GM12878 (cell line): ENCODE measurements at regions not wholly inside any gene's neighbourhood (a gene's known extent, or its start where the extent isn't known, plus 50 kb on each side); places are given as distances from the start of the nearest gene placed in this dataset.

Source experiments
- BACH1 ChIP-seq: fragments of 450-650 bp; IDR thresholded peaks from 2 replicates; pipeline ENCODE4 v1.6.1; 2017; ENCODE audit warnings: mild to moderate bottlenecking, borderline replicate concordance
- CEBPB ChIP-seq, 2 experiments: fragments of 150-350 bp in 1 of 2; IDR thresholded peaks; 2 replicates each; pipeline ENCODE4 v1.6.1; 2012 to 2014; ENCODE audit warnings: low read depth in 2 of 2, low read length in 2 of 2, borderline replicate concordance in 1 of 2, inconsistent platforms in 1 of 2
- EP300 ChIP-seq, 2 experiments: fragments of 150-350 bp in 1 of 2; IDR thresholded peaks; 2 replicates each; pipeline ENCODE4 v1.6.1; 2011 to 2012; ENCODE audit warnings: low read depth in 2 of 2, low read length in 2 of 2, borderline replicate concordance in 1 of 2, improper control_type of control experiment in 1 of 2, inconsistent platforms in 1 of 2; ENCODE audit not compliant: control insufficient read depth in 1 of 2
- ESRRA ChIP-seq: IDR thresholded peaks from 2 replicates; pipeline ENCODE4 v1.6.1; 2012; ENCODE audit warnings: mild to moderate bottlenecking, low read length, improper control_type of control experiment
- EZH2 ChIP-seq: IDR thresholded peaks from 2 replicates; pipeline ENCODE4 v1.6.1; 2012; ENCODE audit warnings: low read depth, mild to moderate bottlenecking, control low read depth, inconsistent platforms, low read length, borderline replicate concordance; ENCODE audit not compliant: control insufficient read depth
- MTA3 ChIP-seq: IDR thresholded peaks from 2 replicates; pipeline ENCODE4 v1.6.1; 2012; ENCODE audit warnings: low read length, inconsistent platforms, borderline replicate concordance
- POLR2A ChIP-seq: IDR thresholded peaks from 2 replicates; pipeline ENCODE4 v1.6.1; 2011; ENCODE audit warnings: low read depth, mild to moderate bottlenecking, low read length
- POLR2AphosphoS5 ChIP-seq: IDR thresholded peaks from 2 replicates; pipeline ENCODE4 v1.6.1; 2011; ENCODE audit warnings: mild to moderate bottlenecking, low read length, inconsistent platforms
- SREBF1 ChIP-seq: IDR thresholded peaks from 2 replicates; pipeline ENCODE4 v1.6.1; 2012; ENCODE audit warnings: mild to moderate bottlenecking, low read length
- ZZZ3 ChIP-seq: IDR thresholded peaks from 2 replicates; pipeline ENCODE4 v1.6.1; 2011; ENCODE audit warnings: low read depth; ENCODE audit not compliant: control insufficient read depth, insufficient read length
- TF ChIP-seq, protein P1 (sequence below): IDR thresholded peaks from 2 replicates; pipeline ENCODE4 v1.6.1; 2011; ENCODE audit warnings: mild to moderate bottlenecking, low read depth, low read length, moderate library complexity; ENCODE audit not compliant: insufficient replicate concordance
- TF ChIP-seq, protein P2 (sequence below), 3 experiments: IDR thresholded peaks in 2 of 3; conservative IDR thresholded peaks in 1 of 3; 2 replicates each; pipeline ENCODE4 v1.5.1; 2011; ENCODE audit warnings: low read depth in 3 of 3, low read length in 3 of 3, mild to moderate bottlenecking in 3 of 3, control low read depth in 2 of 3, moderate library complexity in 2 of 3, inconsistent platforms in 1 of 3, mixed read lengths in 1 of 3; ENCODE audit not compliant: control insufficient read depth in 2 of 3, insufficient read depth in 1 of 3; ENCODE audit errors: extremely low read depth in 1 of 3

DNA sequence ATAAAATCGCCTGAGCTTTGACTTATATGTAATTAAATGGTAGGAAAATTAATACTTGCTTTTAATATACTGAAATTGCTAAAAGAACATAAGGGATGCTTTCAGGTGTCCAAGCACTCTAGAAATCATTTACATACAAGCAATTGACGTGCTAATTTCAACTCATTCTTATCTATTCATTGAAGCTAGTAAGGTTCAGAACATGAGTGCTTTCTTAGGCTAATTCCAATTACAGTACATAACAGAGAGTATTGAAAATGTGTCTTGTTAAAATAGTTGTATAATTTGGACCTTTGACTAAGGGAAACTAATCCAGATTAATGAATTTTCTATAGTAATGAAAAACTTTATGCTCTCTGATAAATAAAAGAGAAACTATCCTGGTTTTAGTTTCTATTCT is 1016.4 kb upstream of the TYRP1 start:
- TF ChIP-seq, protein P1, sequence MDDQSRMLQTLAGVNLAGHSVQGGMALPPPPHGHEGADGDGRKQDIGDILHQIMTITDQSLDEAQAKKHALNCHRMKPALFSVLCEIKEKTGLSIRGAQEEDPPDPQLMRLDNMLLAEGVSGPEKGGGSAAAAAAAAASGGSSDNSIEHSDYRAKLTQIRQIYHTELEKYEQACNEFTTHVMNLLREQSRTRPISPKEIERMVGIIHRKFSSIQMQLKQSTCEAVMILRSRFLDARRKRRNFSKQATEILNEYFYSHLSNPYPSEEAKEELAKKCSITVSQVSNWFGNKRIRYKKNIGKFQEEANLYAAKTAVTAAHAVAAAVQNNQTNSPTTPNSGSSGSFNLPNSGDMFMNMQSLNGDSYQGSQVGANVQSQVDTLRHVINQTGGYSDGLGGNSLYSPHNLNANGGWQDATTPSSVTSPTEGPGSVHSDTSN: no peak
- TF ChIP-seq POLR2AphosphoS5: no peak
- TF ChIP-seq, protein P2, sequence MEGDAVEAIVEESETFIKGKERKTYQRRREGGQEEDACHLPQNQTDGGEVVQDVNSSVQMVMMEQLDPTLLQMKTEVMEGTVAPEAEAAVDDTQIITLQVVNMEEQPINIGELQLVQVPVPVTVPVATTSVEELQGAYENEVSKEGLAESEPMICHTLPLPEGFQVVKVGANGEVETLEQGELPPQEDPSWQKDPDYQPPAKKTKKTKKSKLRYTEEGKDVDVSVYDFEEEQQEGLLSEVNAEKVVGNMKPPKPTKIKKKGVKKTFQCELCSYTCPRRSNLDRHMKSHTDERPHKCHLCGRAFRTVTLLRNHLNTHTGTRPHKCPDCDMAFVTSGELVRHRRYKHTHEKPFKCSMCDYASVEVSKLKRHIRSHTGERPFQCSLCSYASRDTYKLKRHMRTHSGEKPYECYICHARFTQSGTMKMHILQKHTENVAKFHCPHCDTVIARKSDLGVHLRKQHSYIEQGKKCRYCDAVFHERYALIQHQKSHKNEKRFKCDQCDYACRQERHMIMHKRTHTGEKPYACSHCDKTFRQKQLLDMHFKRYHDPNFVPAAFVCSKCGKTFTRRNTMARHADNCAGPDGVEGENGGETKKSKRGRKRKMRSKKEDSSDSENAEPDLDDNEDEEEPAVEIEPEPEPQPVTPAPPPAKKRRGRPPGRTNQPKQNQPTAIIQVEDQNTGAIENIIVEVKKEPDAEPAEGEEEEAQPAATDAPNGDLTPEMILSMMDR (IDR thresholded peaks at IDR 0.05 in 2 of 3, conservative IDR thresholded peaks at IDR 0.05 in 1 of 3; ENCODE audit: control insufficient read depth in 2 of 3, extremely low read depth in 1 of 3, insufficient read depth in 1 of 3, low read depth in 3 of 3, low read length in 3 of 3): no peak
- no peak for TF ChIP-seq POLR2A
- no peak for TF ChIP-seq BACH1
- no peak for TF ChIP-seq ZZZ3
- no peak for TF ChIP-seq EZH2
- TF ChIP-seq MTA3: no peak
- TF ChIP-seq ESRRA: no peak
- no peak for TF ChIP-seq CEBPB (IDR thresholded peaks at IDR 0.05; ENCODE audit: borderline replicate concordance in 1 of 2, low read depth in 2 of 2, low read length in 2 of 2)
- no peak for TF ChIP-seq SREBF1
- TF ChIP-seq EP300 (IDR thresholded peaks at IDR 0.05; ENCODE audit: borderline replicate concordance in 1 of 2, control insufficient read depth in 1 of 2, low read depth in 2 of 2, low read length in 2 of 2): no peak
